OCI-LY7 (cell line): ENCODE measurements at regions not wholly inside any gene's neighbourhood (a gene's known extent, or its start where the extent isn't known, plus 50 kb on each side); places are given as distances from the start of the nearest gene placed in this dataset.

Experiments
- BruUV-seq: library from RNA; stranded (reverse); fragments of 400-500 nt; replicated peaks from 2 replicates; lab custom pipeline; 2021; lab: Mats Ljungman, UMichigan
- CTCF ChIA-PET: fragments of 300-600 bp; sonication (Branson Sonifier 250); formaldehyde crosslinking; loops from one replicate; lab custom pipeline; 2022; ENCODE audit warnings: antibody characterized with exemption; ENCODE audit not compliant: unreplicated experiment; lab: Charles Lee
- POLR2A ChIA-PET: fragments of 300-600 bp; sonication (Branson Sonifier 250); formaldehyde crosslinking; loops from one replicate; lab custom pipeline; 2022; ENCODE audit warnings: antibody characterized with exemption; lab: Charles Lee
- DNase-seq: peaks from one replicate; pipeline ENCODE4 v3.0.0-alpha.2; 2015; ENCODE audit warnings: low spot score
- H2AFZ ChIP-seq: fragments of 200-600 bp; sonication (generic), shearing (Covaris generic); 2 replicates; pipeline ENCODE4 v1.6.1; 2014; ENCODE audit warnings: mild to moderate bottlenecking, antibody characterized with exemption, low read length, moderate library complexity
- H3K27ac ChIP-seq: fragments of 200-600 bp; sonication (generic); 2 replicates; pipeline ENCODE4 v1.5.1; 2014; ENCODE audit warnings: mixed run types, low read depth, mild to moderate bottlenecking, moderate library complexity, low read length, inconsistent platforms; ENCODE audit not compliant: poor library complexity, severe bottlenecking
- H3K36me3 ChIP-seq: fragments of 200-600 bp; sonication (generic); 2 replicates; pipeline ENCODE4 v1.6.1; 2014; ENCODE audit warnings: mild to moderate bottlenecking, antibody characterized with exemption, low read length, moderate library complexity, mixed read lengths; ENCODE audit not compliant: insufficient read depth
- H3K4me1 ChIP-seq: fragments of 200-600 bp; sonication (generic); 2 replicates; pipeline ENCODE4 v1.5.1; 2014; ENCODE audit warnings: mild to moderate bottlenecking, low read length; ENCODE audit not compliant: insufficient read depth, poor library complexity, severe bottlenecking
- H3K4me2 ChIP-seq: fragments of 200-600 bp; sonication (generic); 2 replicates; pipeline ENCODE4 v1.6.1; 2014; ENCODE audit warnings: mild to moderate bottlenecking, low read length
- H3K4me3 ChIP-seq: fragments of 200-600 bp; sonication (generic); 2 replicates; pipeline ENCODE4 v1.5.1; 2014; ENCODE audit warnings: mild to moderate bottlenecking, low read depth, low read length; ENCODE audit not compliant: poor library complexity, severe bottlenecking
- H3K79me2 ChIP-seq: fragments of 200-600 bp; sonication (generic); 2 replicates; pipeline ENCODE4 v1.6.1; 2016; ENCODE audit warnings: low read depth, mild to moderate bottlenecking, low read length, moderate library complexity, mixed read lengths; ENCODE audit not compliant: insufficient read depth
- H3K9me2 ChIP-seq: fragments of 200-600 bp; sonication (generic); 2 replicates; pipeline ENCODE4 v1.6.1; 2016; ENCODE audit warnings: mild to moderate bottlenecking, low read length, mixed read lengths; ENCODE audit not compliant: insufficient read depth
- H3K9me3 ChIP-seq: fragments of 200-600 bp; sonication (generic); 2 replicates; pipeline ENCODE4 v1.6.1; 2014; ENCODE audit warnings: mild to moderate bottlenecking, mixed run types, low read length, mixed read lengths
- H4K20me1 ChIP-seq: fragments of 200-600 bp; sonication (generic); 2 replicates; pipeline ENCODE4 v1.6.1; 2014; ENCODE audit warnings: mild to moderate bottlenecking, antibody characterized with exemption, low read length, moderate library complexity, mixed read lengths; ENCODE audit not compliant: insufficient read depth
- CTCF ChIP-seq: fragments of 200-600 bp; sonication (generic); conservative IDR thresholded peaks from 2 replicates; pipeline ENCODE4 v1.5.1; 2014; ENCODE audit warnings: mild to moderate bottlenecking, antibody characterized with exemption, low read length, moderate library complexity, mixed read lengths
- EZH2phosphoT487 ChIP-seq: fragments of 200-600 bp; sonication (generic); IDR thresholded peaks from 2 replicates; pipeline ENCODE4 v1.6.1; 2018; ENCODE audit warnings: low read depth, borderline replicate concordance, mild to moderate bottlenecking, mixed run types, antibody characterized with exemption, low read length, moderate library complexity, mixed read lengths
- intact Hi-C: fragments of 100-400 bp; cut with micrococcal nuclease; formaldehyde crosslinking; loops from one replicate; pipeline ENCODE4 v1.10.0; 2022; ENCODE audit not compliant: unreplicated experiment

- Histone ChIP-seq H2AFZ (no peak overlapping the region), H3K9me2 (no peaks in the 10 kb centered on the region), H3K9me3 (no peaks in the 10 kb centered on the region), H3K4me2 (no peak overlapping the region), H3K36me3 (no peaks in the 10 kb centered on the region), H3K4me1 (no peaks in the 10 kb centered on the region), H3K79me2 (no peaks in the 10 kb centered on the region), H3K27ac (no peak overlapping the region), H3K4me3 (no peak overlapping the region), H4K20me1 (no peaks in the 10 kb centered on the region)
- DNase-seq: no peak
- ChIA-PET CTCF (no interaction called here), POLR2A (interaction anchor here (0.6 to 1.3 kb wide), 4 partner anchors 9 to 167 kb away, joined by 3 to 7 read pairs (median 4); no protein-coding TSS in a partner anchor)
- intact Hi-C loops: no loop called here
- BruUV-seq: no TSS peak
- no peak for TF ChIP-seq EZH2phosphoT487
- no peak for TF ChIP-seq CTCF
Observed at GRCh38 chr6:113742342-113742741, 114.8 kb upstream of the MARCKS start.

- no TSS peak for BruUV-seq
- no peaks in the 10 kb centered on the region for H3K79me2 ChIP-seq
- POLR2A ChIA-PET: interaction anchor here (1.0 kb wide), 1 partner anchor 18 kb away, joined by 4 read pairs; no protein-coding TSS in a partner anchor
- no peaks in the 10 kb centered on the region for H4K20me1 ChIP-seq
- H3K4me1 ChIP-seq: no peaks in the 10 kb centered on the region
- no peak overlapping the region for H3K27ac ChIP-seq
- no peak overlapping the region for H3K4me3 ChIP-seq
- H3K9me3 ChIP-seq: no peaks in the 10 kb centered on the region
- H3K9me2 ChIP-seq: no peaks in the 10 kb centered on the region
- H3K4me2 ChIP-seq: no peak overlapping the region
- CTCF ChIA-PET: no interaction called here
- no peaks in the 10 kb centered on the region for H3K36me3 ChIP-seq
- intact Hi-C loops: no loop called here
- no peak for DNase-seq
- H2AFZ ChIP-seq: no peak overlapping the region
- TF ChIP-seq CTCF (no peak), EZH2phosphoT487 (no peak)
Observed at GRCh38 chr6:113744861-113745260, 112.3 kb upstream of the MARCKS start.

- no peaks in the 10 kb centered on the region for H3K9me3 ChIP-seq
- H3K36me3 ChIP-seq: no peaks in the 10 kb centered on the region
- BruUV-seq: no TSS peak
- CTCF ChIA-PET: no interaction called here
- H3K27ac ChIP-seq: no peak overlapping the region
- H3K9me2 ChIP-seq: no peaks in the 10 kb centered on the region
- TF ChIP-seq CTCF (no peak), EZH2phosphoT487 (no peak)
- H3K4me2 ChIP-seq: no peak overlapping the region
- H3K4me3 ChIP-seq: no peak overlapping the region
- peaks cover under 1% of the 10 kb centered on the region for H3K4me1 ChIP-seq
- H4K20me1 ChIP-seq: no peaks in the 10 kb centered on the region
- no peak for DNase-seq
- POLR2A ChIA-PET: interaction anchor here (0.7 to 1.1 kb wide), 3 partner anchors 20 to 815 kb away, joined by 3 to 4 read pairs (median 4); no protein-coding TSS in a partner anchor
- no peaks in the 10 kb centered on the region for H3K79me2 ChIP-seq
- intact Hi-C loops: no loop called here
- no peak overlapping the region for H2AFZ ChIP-seq
Observed at GRCh38 chr6:113750151-113750855, 106.8 kb upstream of the MARCKS start.
